ENCODE measurements at regions not wholly inside any gene's neighbourhood (a gene's known extent, or its start where the extent isn't known, plus 50 kb on each side); places are given as distances from the start of the nearest gene placed in this dataset.

GRCh38 chr21:41086569-41086968 lies 81.4 kb upstream of the BACE2 start:
- Histone ChIP-seq H3K79me2 (no peaks in the 10 kb centered on the region), H3K36me3 (replicated peaks; ENCODE audit: insufficient read depth, low read depth) (no peaks in the 10 kb centered on the region), H4K20me1 (ENCODE audit: insufficient read depth, poor library complexity, severe bottlenecking) (no peaks in the 10 kb centered on the region), H3K27ac (no peak overlapping the region), H3K9me3 (ENCODE audit: low read depth) (no peaks in the 10 kb centered on the region), H3K27me3 (no peaks in the 10 kb centered on the region), H3K4me3 (no peak overlapping the region), H3K4me2 (no peak overlapping the region), H3K4me1 (ENCODE audit: insufficient read depth) (no peaks in the 10 kb centered on the region), H2AFZ (no peak overlapping the region), H3K9me2 (replicated peaks; ENCODE audit: insufficient read depth) (no peaks in the 10 kb centered on the region)
- 62% methylated on average over 5 of the region's 5 CpGs for WGBS (ENCODE audit: low lambda C conversion rate, missing lambda C conversion rate)
- no peak for DNase-seq (ENCODE audit: low spot score)
- TF ChIP-seq EZH2phosphoT487 (IDR thresholded peaks at IDR 0.05; ENCODE audit: low read depth, severe bottlenecking, unreplicated experiment) = no peak
- TF ChIP-seq EZH2 (IDR thresholded peaks at IDR 0.05; ENCODE audit: borderline replicate concordance) = no peak
- no peak for TF ChIP-seq CTCF (IDR thresholded peaks at IDR 0.05; ENCODE audit: poor library complexity)

- Histone ChIP-seq H3K79me2 (no peaks in the 10 kb centered on the region), H3K9me3 (ENCODE audit: low read depth) (no peaks in the 10 kb centered on the region), H2AFZ (no peak overlapping the region), H3K36me3 (replicated peaks; ENCODE audit: insufficient read depth, low read depth) (no peaks in the 10 kb centered on the region), H3K4me3 (no peak overlapping the region), H3K4me2 (no peak overlapping the region), H3K27ac (no peak overlapping the region), H3K9me2 (replicated peaks; ENCODE audit: insufficient read depth) (no peaks in the 10 kb centered on the region), H3K27me3 (no peaks in the 10 kb centered on the region), H3K4me1 (ENCODE audit: insufficient read depth) (no peaks in the 10 kb centered on the region), H4K20me1 (ENCODE audit: insufficient read depth, poor library complexity, severe bottlenecking) (no peaks in the 10 kb centered on the region)
- no peak for DNase-seq (ENCODE audit: low spot score)
- no peak for TF ChIP-seq EZH2phosphoT487 (IDR thresholded peaks at IDR 0.05; ENCODE audit: low read depth, severe bottlenecking, unreplicated experiment)
- TF ChIP-seq EZH2 (IDR thresholded peaks at IDR 0.05; ENCODE audit: borderline replicate concordance) = no peak
- TF ChIP-seq CTCF (IDR thresholded peaks at IDR 0.05; ENCODE audit: poor library complexity) = no peak
- 67% methylated on average over 6 of the region's 6 CpGs for WGBS (ENCODE audit: low lambda C conversion rate, missing lambda C conversion rate)
These were observed 77.0 kb upstream of the BACE2 start for GRCh38 chr21:41090981-41091380.

GRCh38 chr21:41091616-41092015 lies 76.3 kb upstream of the BACE2 start:
- no peaks in the 10 kb centered on the region for H3K4me1 ChIP-seq (ENCODE audit: insufficient read depth)
- H3K36me3 ChIP-seq (replicated peaks; ENCODE audit: insufficient read depth, low read depth) = no peaks in the 10 kb centered on the region
- H3K27ac ChIP-seq = no peak overlapping the region
- no peaks in the 10 kb centered on the region for H3K79me2 ChIP-seq
- no peaks in the 10 kb centered on the region for H3K9me2 ChIP-seq (replicated peaks; ENCODE audit: insufficient read depth)
- no peaks in the 10 kb centered on the region for H4K20me1 ChIP-seq (ENCODE audit: insufficient read depth, poor library complexity, severe bottlenecking)
- TF ChIP-seq EZH2phosphoT487 (IDR thresholded peaks at IDR 0.05; ENCODE audit: low read depth, severe bottlenecking, unreplicated experiment) = no peak
- no peak for TF ChIP-seq CTCF (IDR thresholded peaks at IDR 0.05; ENCODE audit: poor library complexity)
- no peak for TF ChIP-seq EZH2 (IDR thresholded peaks at IDR 0.05; ENCODE audit: borderline replicate concordance)
- no peak for DNase-seq (ENCODE audit: low spot score)
- H3K9me3 ChIP-seq (ENCODE audit: low read depth) = no peaks in the 10 kb centered on the region
- H3K4me2 ChIP-seq = no peak overlapping the region
- H3K4me3 ChIP-seq = no peak overlapping the region
- no peaks in the 10 kb centered on the region for H3K27me3 ChIP-seq
- 78% methylated on average over 2 of the region's 2 CpGs for WGBS (ENCODE audit: low lambda C conversion rate, missing lambda C conversion rate)
- H2AFZ ChIP-seq = no peak overlapping the region

GRCh38 chr21:41092312-41092711 lies 75.6 kb upstream of the BACE2 start:
- H3K4me3 ChIP-seq = no peak overlapping the region
- H3K27ac ChIP-seq = no peak overlapping the region
- no peaks in the 10 kb centered on the region for H3K27me3 ChIP-seq
- no peaks in the 10 kb centered on the region for H3K79me2 ChIP-seq
- H3K9me3 ChIP-seq (ENCODE audit: low read depth) = no peaks in the 10 kb centered on the region
- TF ChIP-seq EZH2 (IDR thresholded peaks at IDR 0.05; ENCODE audit: borderline replicate concordance) = no peak
- TF ChIP-seq CTCF (IDR thresholded peaks at IDR 0.05; ENCODE audit: poor library complexity) = no peak
- TF ChIP-seq EZH2phosphoT487 (IDR thresholded peaks at IDR 0.05; ENCODE audit: low read depth, severe bottlenecking, unreplicated experiment) = no peak
- no peak overlapping the region for H2AFZ ChIP-seq
- 92% methylated on average over 7 of the region's 7 CpGs for WGBS (ENCODE audit: low lambda C conversion rate, missing lambda C conversion rate)
- DNase-seq (ENCODE audit: low spot score) = no peak
- H3K4me2 ChIP-seq = no peak overlapping the region
- H3K9me2 ChIP-seq (replicated peaks; ENCODE audit: insufficient read depth) = no peaks in the 10 kb centered on the region
- no peaks in the 10 kb centered on the region for H4K20me1 ChIP-seq (ENCODE audit: insufficient read depth, poor library complexity, severe bottlenecking)
- no peaks in the 10 kb centered on the region for H3K4me1 ChIP-seq (ENCODE audit: insufficient read depth)
- no peaks in the 10 kb centered on the region for H3K36me3 ChIP-seq (replicated peaks; ENCODE audit: insufficient read depth, low read depth)

All from hepatocyte (in vitro differentiated cells).